ENCODE measurements at regions not wholly inside any gene's neighbourhood (a gene's known extent, or its start where the extent isn't known, plus 50 kb on each side); places are given as distances from the start of the nearest gene placed in this dataset.

GRCh38 chr12:67148265-67148664, 120.9 kb upstream of the CAND1 start:
- TF ChIP-seq CTCF (IDR thresholded peaks at IDR 0.05) (no peak), EP300 (IDR thresholded peaks at IDR 0.05) (no peak), POLR2A (IDR thresholded peaks at IDR 0.05) (no peak)

Data from stomach (tissue), 4 donors.